Osteocyte (in vitro differentiated cells): ENCODE measurements at regions not wholly inside any gene's neighbourhood (a gene's known extent, or its start where the extent isn't known, plus 50 kb on each side); places are given as distances from the start of the nearest gene placed in this dataset.

Experiments used
- DNase-seq: peaks from one replicate; pipeline ENCODE4 v3.0.0; 2021; ENCODE audit warnings: mixed read lengths; ENCODE audit not compliant: unreplicated experiment; ENCODE audit errors: extremely low spot score
- H3K27ac Mint-ChIP-seq: one replicate; pipeline ENCODE4 v1.8.0; 2021; ENCODE audit warnings: mild to moderate bottlenecking, mixed read lengths; ENCODE audit not compliant: unreplicated experiment
- H3K27me3 Mint-ChIP-seq: one replicate; pipeline ENCODE4 v1.8.0; 2021; ENCODE audit warnings: mixed read lengths; ENCODE audit not compliant: unreplicated experiment
- H3K36me3 Mint-ChIP-seq: one replicate; pipeline ENCODE4 v1.8.0; 2021; ENCODE audit warnings: mixed read lengths; ENCODE audit not compliant: unreplicated experiment
- H3K4me1 Mint-ChIP-seq: one replicate; pipeline ENCODE4 v1.8.0; 2021; ENCODE audit warnings: mixed read lengths; ENCODE audit not compliant: unreplicated experiment
- H3K4me3 Mint-ChIP-seq: one replicate; pipeline ENCODE4 v1.8.0; 2021; ENCODE audit warnings: mild to moderate bottlenecking, moderate library complexity, mixed read lengths; ENCODE audit not compliant: unreplicated experiment
- H3K9me3 Mint-ChIP-seq: one replicate; pipeline ENCODE4 v1.8.0; 2021; ENCODE audit warnings: mixed read lengths; ENCODE audit not compliant: unreplicated experiment
- TF ChIP-seq, protein P1 (sequence below): fragments of 200-600 bp; sonication (generic); IDR thresholded peaks from 2 replicates; pipeline ENCODE4 v1.5.0; 2021; ENCODE audit warnings: antibody characterized with exemption, mild to moderate bottlenecking, moderate library complexity

DNA sequence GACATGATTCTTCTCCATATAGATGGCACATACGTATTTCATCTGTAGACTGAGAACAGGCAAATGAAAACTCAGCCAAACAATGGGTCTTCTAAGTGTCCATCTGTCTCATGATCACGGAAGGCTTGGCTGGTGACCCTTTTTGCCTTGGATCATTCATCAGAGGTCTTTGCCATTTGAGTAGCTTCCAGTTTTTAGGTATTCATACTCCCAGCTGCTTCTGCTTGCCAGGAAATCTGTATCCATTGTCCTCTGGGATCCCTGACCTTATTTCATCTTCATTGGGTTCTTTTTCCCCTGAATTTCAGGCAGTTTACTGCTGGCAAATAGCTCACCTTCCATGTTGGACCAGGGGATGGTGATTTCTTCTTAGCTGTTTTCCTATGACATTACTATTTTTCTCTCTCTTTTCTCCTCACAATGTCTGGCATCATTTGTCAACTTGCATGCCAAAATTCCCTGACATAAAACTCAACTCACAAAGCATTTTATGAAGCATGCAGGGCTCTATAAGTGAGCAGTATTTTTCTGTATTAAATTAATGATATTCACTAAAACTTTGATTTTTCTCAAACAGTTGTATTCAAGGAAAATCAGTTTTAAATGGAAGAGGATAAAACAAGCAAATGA, 241.2 kb downstream of the DNAJB9 start:
- H3K27ac Mint-ChIP-seq = no peak overlapping the region
- TF ChIP-seq, protein P1, sequence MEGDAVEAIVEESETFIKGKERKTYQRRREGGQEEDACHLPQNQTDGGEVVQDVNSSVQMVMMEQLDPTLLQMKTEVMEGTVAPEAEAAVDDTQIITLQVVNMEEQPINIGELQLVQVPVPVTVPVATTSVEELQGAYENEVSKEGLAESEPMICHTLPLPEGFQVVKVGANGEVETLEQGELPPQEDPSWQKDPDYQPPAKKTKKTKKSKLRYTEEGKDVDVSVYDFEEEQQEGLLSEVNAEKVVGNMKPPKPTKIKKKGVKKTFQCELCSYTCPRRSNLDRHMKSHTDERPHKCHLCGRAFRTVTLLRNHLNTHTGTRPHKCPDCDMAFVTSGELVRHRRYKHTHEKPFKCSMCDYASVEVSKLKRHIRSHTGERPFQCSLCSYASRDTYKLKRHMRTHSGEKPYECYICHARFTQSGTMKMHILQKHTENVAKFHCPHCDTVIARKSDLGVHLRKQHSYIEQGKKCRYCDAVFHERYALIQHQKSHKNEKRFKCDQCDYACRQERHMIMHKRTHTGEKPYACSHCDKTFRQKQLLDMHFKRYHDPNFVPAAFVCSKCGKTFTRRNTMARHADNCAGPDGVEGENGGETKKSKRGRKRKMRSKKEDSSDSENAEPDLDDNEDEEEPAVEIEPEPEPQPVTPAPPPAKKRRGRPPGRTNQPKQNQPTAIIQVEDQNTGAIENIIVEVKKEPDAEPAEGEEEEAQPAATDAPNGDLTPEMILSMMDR = no peak
- H3K27me3 Mint-ChIP-seq = peaks cover 2% of the 10 kb centered on the region
- H3K4me1 Mint-ChIP-seq = no peaks in the 10 kb centered on the region
- H3K9me3 Mint-ChIP-seq = no peaks in the 10 kb centered on the region
- no peaks in the 10 kb centered on the region for H3K36me3 Mint-ChIP-seq
- no peak overlapping the region for H3K4me3 Mint-ChIP-seq
- DNase-seq = no peak

DNA sequence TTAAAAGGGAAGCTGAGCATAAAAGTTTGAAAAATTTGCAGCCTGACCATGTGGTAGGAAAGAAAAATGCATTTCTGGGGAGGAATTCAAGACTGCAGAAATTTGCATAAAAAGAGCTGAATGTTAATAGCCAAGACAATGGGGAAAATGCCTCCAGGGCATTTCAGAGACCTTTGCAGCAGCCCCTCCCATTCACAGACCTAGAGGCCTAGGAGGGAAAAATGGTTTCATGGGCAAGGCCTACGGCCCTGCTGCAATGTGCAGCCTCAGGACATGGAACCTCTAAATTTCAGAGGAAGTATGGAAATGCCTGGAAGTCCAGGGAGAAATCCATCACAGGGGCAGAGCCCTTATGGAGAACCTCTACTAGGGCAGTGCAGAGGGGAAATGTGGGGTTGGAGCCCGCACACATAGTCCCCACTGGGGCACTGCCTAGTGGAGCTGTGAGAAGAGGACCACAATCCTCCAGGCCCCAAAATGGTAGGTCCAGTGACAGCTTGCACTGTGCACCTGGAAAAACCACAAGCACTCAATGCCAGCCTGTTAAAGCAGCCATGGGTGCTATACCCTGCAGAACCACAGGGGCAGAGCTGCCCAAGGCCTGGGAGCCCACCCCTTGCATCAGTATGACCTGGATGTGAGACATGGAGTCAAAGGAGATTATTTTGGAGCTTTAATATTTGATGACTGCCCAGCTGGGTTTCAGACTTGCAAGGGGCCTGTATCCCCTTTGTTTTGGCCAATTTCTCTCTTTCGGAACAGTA, 243.8 kb downstream of the DNAJB9 start:
- Mint-ChIP-seq H3K27ac (no peak overlapping the region), H3K4me1 (no peaks in the 10 kb centered on the region), H3K4me3 (no peak overlapping the region), H3K36me3 (no peaks in the 10 kb centered on the region), H3K27me3 (peaks cover 2% of the 10 kb centered on the region), H3K9me3 (no peaks in the 10 kb centered on the region)
- TF ChIP-seq, protein P1 = no peak
- DNase-seq = no peak

DNA sequence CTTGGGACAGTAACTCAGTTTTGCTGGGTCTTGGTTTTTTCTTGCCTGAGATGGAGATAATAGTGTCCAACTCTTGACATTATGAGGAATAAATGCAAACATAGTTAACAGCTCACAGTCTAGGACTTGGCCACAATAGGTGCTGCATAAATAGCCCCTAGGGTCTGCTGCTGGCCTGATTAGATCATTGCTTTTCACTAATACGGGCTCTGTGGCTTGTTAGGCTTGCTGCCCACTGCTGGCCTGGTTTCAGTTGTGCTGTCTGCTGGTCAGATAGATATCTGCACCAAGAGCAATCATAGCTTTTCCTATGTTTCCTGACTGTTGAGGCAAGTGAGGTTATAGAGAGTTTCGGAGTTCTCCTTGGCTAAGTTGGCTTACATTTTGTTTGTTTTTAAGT, 246.1 kb downstream of the DNAJB9 start:
- TF ChIP-seq, protein P1 = no peak
- no peaks in the 10 kb centered on the region for H3K9me3 Mint-ChIP-seq
- no peaks in the 10 kb centered on the region for H3K27me3 Mint-ChIP-seq
- DNase-seq = no peak
- no peak overlapping the region for H3K4me3 Mint-ChIP-seq
- H3K27ac Mint-ChIP-seq = no peak overlapping the region
- no peaks in the 10 kb centered on the region for H3K4me1 Mint-ChIP-seq
- H3K36me3 Mint-ChIP-seq = no peaks in the 10 kb centered on the region

DNA sequence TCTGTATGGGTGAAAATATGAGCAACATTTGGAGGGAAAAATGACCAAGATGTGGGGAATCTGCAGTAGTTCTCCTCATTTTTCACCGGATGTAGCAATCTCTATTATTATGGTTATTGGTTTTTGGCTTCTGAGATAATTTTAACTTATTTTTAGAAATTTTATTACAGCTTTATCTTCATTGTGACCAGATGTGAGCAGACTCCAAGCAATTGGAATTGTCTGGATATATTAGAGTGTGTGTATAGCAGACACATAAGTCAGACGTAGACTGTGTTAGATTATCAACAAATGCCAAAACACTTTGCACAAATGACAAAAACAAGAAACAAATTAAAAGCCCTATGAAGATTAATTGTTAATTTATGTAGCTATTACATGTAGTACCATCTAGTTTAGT, 249.1 kb downstream of the DNAJB9 start:
- no peak overlapping the region for H3K4me3 Mint-ChIP-seq
- H3K4me1 Mint-ChIP-seq = no peaks in the 10 kb centered on the region
- no peak overlapping the region for H3K27ac Mint-ChIP-seq
- peaks cover 2% of the 10 kb centered on the region for H3K27me3 Mint-ChIP-seq
- TF ChIP-seq, protein P1 = no peak
- H3K9me3 Mint-ChIP-seq = no peaks in the 10 kb centered on the region
- DNase-seq = no peak
- H3K36me3 Mint-ChIP-seq = no peaks in the 10 kb centered on the region

GRCh38 chr7:108824840-108825580, 255.3 kb downstream of the DNAJB9 start:
- TF ChIP-seq, protein P1 = no peak
- no peaks in the 10 kb centered on the region for H3K4me1 Mint-ChIP-seq
- no peak overlapping the region for H3K27ac Mint-ChIP-seq
- no peaks in the 10 kb centered on the region for H3K9me3 Mint-ChIP-seq
- H3K27me3 Mint-ChIP-seq = peaks cover 2% of the 10 kb centered on the region
- no peak for DNase-seq
- no peak overlapping the region for H3K4me3 Mint-ChIP-seq
- H3K36me3 Mint-ChIP-seq = no peaks in the 10 kb centered on the region
